ENCODE measurements at regions not wholly inside any gene's neighbourhood (a gene's known extent, or its start where the extent isn't known, plus 50 kb on each side); places are given as distances from the start of the nearest gene placed in this dataset.

DNA sequence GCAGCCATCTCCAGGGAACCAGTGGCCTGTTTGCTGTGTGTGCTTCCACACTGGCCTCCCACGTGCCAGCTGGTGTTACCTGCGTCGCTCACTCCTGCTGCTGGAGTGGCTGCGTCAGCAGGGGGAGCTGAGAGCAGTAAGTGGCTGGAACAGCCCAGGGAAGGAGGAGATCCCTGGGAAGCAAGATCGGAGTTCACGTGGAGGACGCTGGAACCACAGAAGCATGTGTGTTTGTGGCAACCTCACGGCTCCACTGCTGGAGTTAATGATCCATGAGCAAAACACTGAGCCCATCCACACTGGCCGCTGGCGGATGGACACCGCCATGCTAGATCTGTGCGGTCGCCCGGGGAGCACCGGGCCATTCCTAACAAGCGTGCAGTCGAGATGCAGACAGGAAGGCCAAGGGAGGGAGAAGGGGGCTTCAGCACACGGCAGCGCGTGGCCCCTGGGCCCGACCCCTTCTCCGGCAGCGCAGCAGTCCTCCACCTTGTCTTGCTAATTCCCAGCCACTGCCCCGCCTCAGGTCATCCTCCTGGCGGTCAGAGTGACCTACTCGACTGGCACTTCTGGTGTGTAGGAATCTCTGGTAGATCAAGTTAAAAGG lies 68.5 kb upstream of the EEPD1 start:
- no peaks in the 10 kb centered on the region for H3K9me3 ChIP-seq (replicated peaks; ENCODE audit: control insufficient read depth, insufficient read depth, low read length)
- H3K27me3 ChIP-seq (ENCODE audit: control insufficient read depth in 2 of 2, insufficient read depth in 2 of 2, low read length in 2 of 2), result peaks cover 0 to 5% of the 10 kb centered on the region in 2 experiments
- H3K9ac ChIP-seq (replicated peaks; ENCODE audit: extremely low read depth, insufficient read depth, low read length), result no peak overlapping the region
- H3K79me2 ChIP-seq (ENCODE audit: control insufficient read depth, insufficient read depth, low read length), result no peaks in the 10 kb centered on the region
- H3K36me3 ChIP-seq (ENCODE audit: control insufficient read depth in 2 of 2, extremely low read depth in 1 of 2, insufficient read depth in 2 of 2, low read length in 2 of 2), result no peaks in the 10 kb centered on the region
- H3K27ac ChIP-seq (ENCODE audit: insufficient read depth, low read depth, low read length), result no peak overlapping the region
- FAIRE-seq (no peak), DNase-seq (ENCODE audit: low read depth, low spot score) (no peak)
- intact Hi-C loops (cut with micrococcal nuclease) (loop anchor here (5.0 kb wide), 1 partner anchor 97 kb away; no protein-coding TSS in a partner anchor), dilution Hi-C loops (cut with MboI; ENCODE audit: extremely low pct_ligation_motif_present, low sequenced_read_pairs) (no loop called here)
- TF ChIP-seq, protein P1, sequence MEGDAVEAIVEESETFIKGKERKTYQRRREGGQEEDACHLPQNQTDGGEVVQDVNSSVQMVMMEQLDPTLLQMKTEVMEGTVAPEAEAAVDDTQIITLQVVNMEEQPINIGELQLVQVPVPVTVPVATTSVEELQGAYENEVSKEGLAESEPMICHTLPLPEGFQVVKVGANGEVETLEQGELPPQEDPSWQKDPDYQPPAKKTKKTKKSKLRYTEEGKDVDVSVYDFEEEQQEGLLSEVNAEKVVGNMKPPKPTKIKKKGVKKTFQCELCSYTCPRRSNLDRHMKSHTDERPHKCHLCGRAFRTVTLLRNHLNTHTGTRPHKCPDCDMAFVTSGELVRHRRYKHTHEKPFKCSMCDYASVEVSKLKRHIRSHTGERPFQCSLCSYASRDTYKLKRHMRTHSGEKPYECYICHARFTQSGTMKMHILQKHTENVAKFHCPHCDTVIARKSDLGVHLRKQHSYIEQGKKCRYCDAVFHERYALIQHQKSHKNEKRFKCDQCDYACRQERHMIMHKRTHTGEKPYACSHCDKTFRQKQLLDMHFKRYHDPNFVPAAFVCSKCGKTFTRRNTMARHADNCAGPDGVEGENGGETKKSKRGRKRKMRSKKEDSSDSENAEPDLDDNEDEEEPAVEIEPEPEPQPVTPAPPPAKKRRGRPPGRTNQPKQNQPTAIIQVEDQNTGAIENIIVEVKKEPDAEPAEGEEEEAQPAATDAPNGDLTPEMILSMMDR (IDR thresholded peaks at IDR 0.05; ENCODE audit: extremely low read depth in 1 of 2, insufficient read depth in 1 of 2, low read depth in 1 of 2, low read length in 2 of 2), result no peak
- no peak for TF ChIP-seq MYC (IDR thresholded peaks at IDR 0.05; ENCODE audit: low read depth, low read length)
- no peak for TF ChIP-seq GATA2 (IDR thresholded peaks at IDR 0.05; ENCODE audit: insufficient read depth, insufficient read length, low read depth, low read length)
- TF ChIP-seq, protein P2, sequence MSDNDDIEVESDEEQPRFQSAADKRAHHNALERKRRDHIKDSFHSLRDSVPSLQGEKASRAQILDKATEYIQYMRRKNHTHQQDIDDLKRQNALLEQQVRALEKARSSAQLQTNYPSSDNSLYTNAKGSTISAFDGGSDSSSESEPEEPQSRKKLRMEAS (IDR thresholded peaks at IDR 0.05; ENCODE audit: insufficient read depth, insufficient read length), result no peak
- no peak for TF ChIP-seq POLR2A (IDR thresholded peaks at IDR 0.05; ENCODE audit: low read depth, low read length)
- TF ChIP-seq EZH2 (IDR thresholded peaks at IDR 0.05; ENCODE audit: borderline replicate concordance, low read depth, low read length, severe bottlenecking), result no peak
- no peak for TF ChIP-seq JUN (IDR thresholded peaks at IDR 0.05; ENCODE audit: borderline replicate concordance, insufficient read depth, insufficient read length, low read depth)
- no peak for TF ChIP-seq FOS (IDR thresholded peaks at IDR 0.05; ENCODE audit: borderline replicate concordance, insufficient read depth, low read length)
- no peak for TF ChIP-seq POLR2AphosphoS5 (IDR thresholded peaks at IDR 0.05; ENCODE audit: insufficient read depth, low read depth, low read length)
- no peaks in the 10 kb centered on the region for H4K20me1 ChIP-seq (replicated peaks; ENCODE audit: control insufficient read depth, extremely low read depth, insufficient read depth, low read length)
- no peaks in the 10 kb centered on the region for H3K4me1 ChIP-seq (ENCODE audit: control insufficient read depth, extremely low read depth, insufficient read depth, low read length)
- H3K4me2 ChIP-seq (ENCODE audit: insufficient read depth, low read length), result no peak overlapping the region
- POLR2A ChIA-PET, result no interaction called here
- CTCF ChIA-PET, result interaction anchor here (2.0 kb wide), 1 partner anchor 208 kb away, joined by 4 read pairs; no protein-coding TSS in a partner anchor
- no peak overlapping the region for H3K4me3 ChIP-seq (replicated peaks in 1 of 3; ENCODE audit: insufficient read depth in 1 of 3, low read depth in 1 of 3, low read length in 3 of 3)
- no peak overlapping the region for H2AFZ ChIP-seq (ENCODE audit: low read depth, low read length)
- no peaks in the 10 kb centered on the region for H3K9me1 ChIP-seq (replicated peaks; ENCODE audit: control insufficient read depth, extremely low read depth, insufficient read depth, low read length)
- no TSS peak for BruUV-seq (replicated peaks)

Data from endothelial cell of umbilical vein (primary cell).